Sigmoid colon (tissue), 4 donors: ENCODE measurements at regions not wholly inside any gene's neighbourhood (a gene's known extent, or its start where the extent isn't known, plus 50 kb on each side); places are given as distances from the start of the nearest gene placed in this dataset.
"Not testable (repeated sequence)": the region's sequence is repeated elsewhere in the genome, so short reads cannot be mapped to it uniquely, and the experiment has no call there.

ENCODE experiments used
- EP300 ChIP-seq, 4 donors: sonication (generic); formaldehyde crosslinking; IDR thresholded peaks; one replicate each; pipeline ENCODE4 v1.6.1; 2017; ENCODE audit warnings: antibody characterized with exemption in 4 of 4
- POLR2A ChIP-seq, 2 donors: fragments of 450-650 bp; IDR thresholded peaks; one replicate each; pipeline ENCODE4 v1.6.1; 2016; ENCODE audit warnings: antibody characterized with exemption in 2 of 2, mild to moderate bottlenecking in 2 of 2, moderate library complexity in 2 of 2
- TF ChIP-seq, protein P1 (sequence below), 4 experiments: fragments of 450-650 bp in 3 of 4; fragments of 200-600 bp in 1 of 4; IDR thresholded peaks; one replicate each; pipeline ENCODE4 v1.5.1; 2016 to 2019; ENCODE audit warnings: antibody characterized with exemption in 4 of 4, mild to moderate bottlenecking in 3 of 4, moderate library complexity in 2 of 4

DNA sequence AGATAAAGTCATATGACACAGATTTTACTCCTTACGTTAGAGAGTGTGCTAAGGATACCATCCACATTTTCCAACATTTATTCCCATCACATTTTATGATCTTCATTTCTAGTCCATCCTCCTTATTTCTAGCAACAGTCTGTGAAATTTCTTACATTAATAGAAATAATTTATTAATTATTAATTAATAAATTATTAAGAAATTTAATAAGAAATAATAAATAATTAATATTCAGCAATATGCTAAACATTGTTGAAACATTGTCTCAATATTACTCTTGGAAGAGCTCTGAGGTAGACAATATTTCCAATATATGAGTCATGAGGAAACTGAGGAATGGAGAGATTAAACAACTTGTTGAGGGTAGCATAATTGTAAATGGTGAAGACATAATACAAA lies 1742.5 kb upstream of the CDH6 start:
- TF ChIP-seq, protein P1, sequence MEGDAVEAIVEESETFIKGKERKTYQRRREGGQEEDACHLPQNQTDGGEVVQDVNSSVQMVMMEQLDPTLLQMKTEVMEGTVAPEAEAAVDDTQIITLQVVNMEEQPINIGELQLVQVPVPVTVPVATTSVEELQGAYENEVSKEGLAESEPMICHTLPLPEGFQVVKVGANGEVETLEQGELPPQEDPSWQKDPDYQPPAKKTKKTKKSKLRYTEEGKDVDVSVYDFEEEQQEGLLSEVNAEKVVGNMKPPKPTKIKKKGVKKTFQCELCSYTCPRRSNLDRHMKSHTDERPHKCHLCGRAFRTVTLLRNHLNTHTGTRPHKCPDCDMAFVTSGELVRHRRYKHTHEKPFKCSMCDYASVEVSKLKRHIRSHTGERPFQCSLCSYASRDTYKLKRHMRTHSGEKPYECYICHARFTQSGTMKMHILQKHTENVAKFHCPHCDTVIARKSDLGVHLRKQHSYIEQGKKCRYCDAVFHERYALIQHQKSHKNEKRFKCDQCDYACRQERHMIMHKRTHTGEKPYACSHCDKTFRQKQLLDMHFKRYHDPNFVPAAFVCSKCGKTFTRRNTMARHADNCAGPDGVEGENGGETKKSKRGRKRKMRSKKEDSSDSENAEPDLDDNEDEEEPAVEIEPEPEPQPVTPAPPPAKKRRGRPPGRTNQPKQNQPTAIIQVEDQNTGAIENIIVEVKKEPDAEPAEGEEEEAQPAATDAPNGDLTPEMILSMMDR (IDR thresholded peaks at IDR 0.05) = not testable (repeated sequence)
- not testable (repeated sequence) for TF ChIP-seq POLR2A, EP300 (IDR thresholded peaks at IDR 0.05)
